Glutamatergic neuron (in vitro differentiated cells): ENCODE measurements at regions not wholly inside any gene's neighbourhood (a gene's known extent, or its start where the extent isn't known, plus 50 kb on each side); places are given as distances from the start of the nearest gene placed in this dataset.

ENCODE experiments used
- DNase-seq: peaks from one replicate; pipeline ENCODE4 v3.0.0; 2022
- H3K27ac Mint-ChIP-seq: one replicate; pipeline ENCODE4 v1.8.0; 2020; ENCODE audit warnings: mild to moderate bottlenecking, mixed read lengths, inconsistent platforms; ENCODE audit not compliant: unreplicated experiment
- H3K27me3 Mint-ChIP-seq: one replicate; pipeline ENCODE4 v1.8.0; 2020; ENCODE audit warnings: mild to moderate bottlenecking, moderate library complexity, mixed read lengths, inconsistent platforms; ENCODE audit not compliant: unreplicated experiment
- H3K36me3 Mint-ChIP-seq: one replicate; pipeline ENCODE4 v1.8.0; 2020; ENCODE audit warnings: mild to moderate bottlenecking, mixed read lengths, inconsistent platforms; ENCODE audit not compliant: unreplicated experiment
- H3K4me1 Mint-ChIP-seq: one replicate; pipeline ENCODE4 v1.8.0; 2020; ENCODE audit warnings: mild to moderate bottlenecking, low read depth, mixed read lengths, inconsistent platforms; ENCODE audit not compliant: unreplicated experiment
- H3K4me3 Mint-ChIP-seq: one replicate; pipeline ENCODE4 v1.8.0; 2020; ENCODE audit warnings: mild to moderate bottlenecking, mixed read lengths, inconsistent platforms; ENCODE audit not compliant: unreplicated experiment
- H3K9me3 Mint-ChIP-seq: one replicate; pipeline ENCODE4 v1.8.0; 2020; ENCODE audit warnings: mild to moderate bottlenecking, moderate library complexity, mixed read lengths, inconsistent platforms; ENCODE audit not compliant: unreplicated experiment
- CTCF ChIP-seq: fragments of 200-600 bp; sonication (generic); IDR thresholded peaks from one replicate; pipeline ENCODE4 v1.5.0; 2021; ENCODE audit not compliant: partially characterized antibody, unreplicated experiment

GRCh38 chr2:181143790-181144300 is 163.4 kb downstream of the UBE2E3 start:
- no peaks in the 10 kb centered on the region for H3K36me3 Mint-ChIP-seq
- H3K27me3 Mint-ChIP-seq: no peaks in the 10 kb centered on the region
- no peak overlapping the region for H3K27ac Mint-ChIP-seq
- no peak for TF ChIP-seq CTCF
- no peaks in the 10 kb centered on the region for H3K9me3 Mint-ChIP-seq
- H3K4me1 Mint-ChIP-seq: no peaks in the 10 kb centered on the region
- H3K4me3 Mint-ChIP-seq: no peak overlapping the region
- no peak for DNase-seq

- Mint-ChIP-seq H3K27ac (no peak overlapping the region), H3K9me3 (no peaks in the 10 kb centered on the region), H3K27me3 (no peaks in the 10 kb centered on the region), H3K4me3 (no peak overlapping the region), H3K36me3 (no peaks in the 10 kb centered on the region), H3K4me1 (no peaks in the 10 kb centered on the region)
- no peak for TF ChIP-seq CTCF
- no peak for DNase-seq
These were observed 165.2 kb downstream of the UBE2E3 start for GRCh38 chr2:181145645-181146044.

DNA sequence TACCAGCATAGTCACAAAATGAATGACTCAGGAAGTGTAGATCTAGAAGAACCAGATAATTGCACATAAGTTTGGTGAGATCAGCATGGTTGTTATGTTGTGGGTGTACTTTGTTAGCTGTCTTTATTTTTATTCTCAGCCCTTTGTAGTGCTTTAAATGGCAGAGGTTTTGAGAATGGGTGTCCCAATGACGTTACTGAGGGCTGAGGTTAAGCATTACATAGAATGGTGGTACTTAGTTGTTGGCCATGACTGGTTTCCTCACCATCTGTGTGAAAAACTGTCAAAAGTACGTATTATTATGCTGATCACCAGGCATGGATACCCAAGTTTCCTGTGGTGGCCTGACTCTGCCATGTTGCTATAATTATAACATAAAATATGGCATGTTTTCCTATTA is 165.8 kb downstream of the UBE2E3 start:
- Mint-ChIP-seq H3K9me3 (no peaks in the 10 kb centered on the region), H3K36me3 (no peaks in the 10 kb centered on the region), H3K4me1 (no peaks in the 10 kb centered on the region), H3K27me3 (no peaks in the 10 kb centered on the region), H3K27ac (no peak overlapping the region), H3K4me3 (no peak overlapping the region)
- TF ChIP-seq CTCF: no peak
- no peak for DNase-seq

DNA sequence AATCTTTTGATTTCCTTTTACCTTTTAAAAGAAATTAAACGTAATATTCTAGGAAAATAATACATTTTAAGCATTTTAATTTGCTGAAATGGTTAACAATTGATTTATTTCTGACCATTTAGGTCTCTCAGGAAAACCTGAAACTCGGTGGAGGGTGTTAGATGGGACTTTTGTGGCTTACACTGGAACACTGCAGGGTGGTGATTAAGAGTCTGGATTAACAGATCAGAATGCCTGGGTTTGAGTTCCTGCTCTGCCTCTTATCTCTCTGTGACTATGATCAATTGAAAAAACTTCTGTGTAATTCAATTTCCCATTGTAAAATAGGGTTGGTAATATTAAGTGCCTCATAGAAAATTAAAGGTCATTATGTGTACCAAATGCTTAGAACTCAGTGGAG is 168.7 kb downstream of the UBE2E3 start:
- TF ChIP-seq CTCF: no peak
- Mint-ChIP-seq H3K4me1 (no peaks in the 10 kb centered on the region), H3K27ac (no peak overlapping the region)

GRCh38 chr2:181152226-181152625 is 171.8 kb downstream of the UBE2E3 start:
- no peak overlapping the region for H3K4me3 Mint-ChIP-seq
- no peaks in the 10 kb centered on the region for H3K9me3 Mint-ChIP-seq
- DNase-seq: no peak
- no peaks in the 10 kb centered on the region for H3K4me1 Mint-ChIP-seq
- H3K27me3 Mint-ChIP-seq: no peaks in the 10 kb centered on the region
- TF ChIP-seq CTCF: no peak
- no peak overlapping the region for H3K27ac Mint-ChIP-seq
- peaks cover 4% of the 10 kb centered on the region for H3K36me3 Mint-ChIP-seq

More for the DNA sequence above, 168.7 kb downstream of the UBE2E3 start:
- H3K36me3 Mint-ChIP-seq: no peaks in the 10 kb centered on the region
- no peaks in the 10 kb centered on the region for H3K9me3 Mint-ChIP-seq
- H3K4me3 Mint-ChIP-seq: no peak overlapping the region
- no peak for DNase-seq
- H3K27me3 Mint-ChIP-seq: no peaks in the 10 kb centered on the region
